Medulla oblongata (tissue), 1 donor: ENCODE measurements at regions not wholly inside any gene's neighbourhood (a gene's known extent, or its start where the extent isn't known, plus 50 kb on each side); places are given as distances from the start of the nearest gene placed in this dataset.

Experiments
- DNase-seq: peaks from one replicate; pipeline ENCODE4 v3.0.0-alpha.2; 2015; ENCODE audit errors: extremely low spot score

DNA sequence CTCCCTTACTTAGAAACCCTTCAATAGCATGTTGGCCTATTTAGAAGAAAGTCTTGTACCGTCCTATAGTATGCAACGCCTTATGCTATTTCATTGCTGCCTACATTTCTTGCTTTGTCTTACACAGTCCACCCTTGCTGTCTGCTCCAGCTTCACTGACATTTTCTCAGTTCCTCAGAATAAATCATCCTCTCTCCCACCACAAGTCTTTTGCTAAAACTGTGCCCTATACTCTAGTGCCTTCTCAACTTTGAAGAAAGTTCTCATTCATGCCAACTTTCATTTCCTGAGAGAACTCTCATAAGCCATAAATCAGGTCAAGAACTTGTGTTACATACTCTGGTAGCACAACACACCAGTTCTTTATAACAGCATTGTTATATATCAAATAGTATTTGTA is 54.3 kb upstream of the COL3A1 start:
- no peak for DNase-seq

DNA sequence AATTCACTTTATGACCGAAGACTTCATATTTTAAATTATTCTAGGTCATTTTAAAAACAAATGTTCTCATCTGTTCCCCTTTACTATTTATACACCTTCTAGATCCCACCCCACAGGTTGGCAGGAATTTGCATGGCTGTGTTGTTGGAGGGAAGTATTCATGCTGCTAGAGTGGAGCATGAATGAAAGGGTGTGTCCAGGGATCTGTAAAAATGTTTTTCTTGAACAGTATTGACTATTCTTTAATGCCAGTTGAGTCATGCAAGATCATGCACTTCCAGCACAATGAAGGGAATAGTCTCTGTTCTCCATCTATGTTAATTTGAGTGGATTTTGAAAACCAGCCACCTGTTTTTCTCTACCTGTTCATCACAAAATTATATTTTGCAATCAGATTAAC is 52.0 kb upstream of the COL3A1 start:
- no peak for DNase-seq
